GM19328 (cell line): ENCODE measurements at regions not wholly inside any gene's neighbourhood (a gene's known extent, or its start where the extent isn't known, plus 50 kb on each side); places are given as distances from the start of the nearest gene placed in this dataset.

Experiments
- ATAC-seq: cut with Tn5 transposase; IDR thresholded peaks from one replicate; pipeline ENCODE4 v1.9.1; 2021; ENCODE audit warnings: mild to moderate bottlenecking, moderate library complexity; ENCODE audit not compliant: unreplicated experiment

DNA sequence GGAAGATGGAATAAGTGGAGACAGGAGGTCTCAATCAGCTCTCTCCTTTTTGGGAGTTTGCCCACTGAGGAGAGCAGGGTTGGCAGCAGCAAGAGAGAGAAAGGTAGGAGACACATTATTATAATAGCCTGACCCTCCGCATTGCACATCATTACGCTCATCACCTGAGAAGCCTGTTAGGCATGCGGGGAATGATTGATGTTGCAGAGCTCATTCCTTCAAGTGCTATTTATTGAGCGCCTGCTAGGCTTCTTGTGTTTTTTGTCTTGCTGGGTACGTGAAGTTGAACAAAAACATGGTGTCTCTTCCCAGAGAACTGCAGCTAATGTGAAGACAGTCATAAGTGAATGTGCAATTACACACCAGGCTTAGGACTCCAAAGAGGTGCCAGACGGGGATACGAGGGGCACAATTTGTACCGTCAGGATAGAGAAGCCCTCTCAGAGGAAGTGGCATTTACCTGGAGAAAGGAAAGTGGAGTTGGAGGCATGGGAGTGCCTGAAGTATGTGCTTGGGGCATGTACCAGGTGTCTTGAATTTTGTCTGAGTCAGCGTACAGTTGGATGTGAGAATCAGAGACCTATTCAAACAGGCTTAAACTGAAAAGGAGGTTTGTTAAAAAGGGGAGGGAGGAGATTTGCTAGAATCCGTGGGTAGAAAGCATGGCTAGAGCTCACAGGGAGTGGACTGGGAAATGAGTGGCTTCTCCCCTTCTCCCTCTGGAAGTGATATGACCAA, 90.2 kb upstream of the SOD3 start:
- ATAC-seq, result no peak

DNA sequence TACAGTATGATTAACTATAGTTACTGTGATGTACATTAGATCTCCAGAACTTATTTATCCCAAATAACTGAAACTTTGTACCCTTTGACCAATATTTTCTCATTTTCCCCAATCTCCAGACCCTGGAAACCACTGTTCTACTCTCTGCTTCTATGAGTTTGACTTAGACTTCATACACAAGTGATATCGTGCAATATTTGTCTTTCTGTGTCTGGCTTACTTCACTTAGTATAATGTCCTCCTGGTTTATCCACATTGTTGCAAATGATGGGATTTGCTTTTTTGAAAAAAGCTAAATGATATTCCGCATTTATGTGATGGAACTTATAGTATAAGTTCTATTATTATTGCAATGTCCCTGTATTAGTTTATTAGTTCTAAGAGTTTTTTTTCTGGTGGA, 81.8 kb upstream of the SOD3 start:
- ATAC-seq, result no peak

DNA sequence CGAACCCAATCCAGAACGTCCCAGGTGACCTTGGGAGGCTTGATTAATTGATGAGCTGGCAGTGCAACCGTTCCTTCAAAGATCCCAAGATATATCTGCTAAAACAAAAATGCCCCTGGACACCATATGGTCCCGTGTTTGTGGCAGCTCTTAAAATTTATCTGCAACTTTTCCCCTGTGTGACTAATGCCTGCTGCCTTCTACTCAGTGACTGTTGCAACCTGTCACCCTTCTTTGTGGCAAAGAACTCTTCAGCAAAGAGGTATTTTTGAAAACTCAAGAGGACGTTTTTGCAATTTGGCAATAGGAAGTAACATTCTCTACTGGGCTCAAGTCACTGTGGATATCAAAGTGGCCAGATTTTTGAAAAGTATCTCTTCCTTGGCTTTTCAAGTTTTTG, 75.8 kb upstream of the SOD3 start:
- ATAC-seq, result no peak

DNA sequence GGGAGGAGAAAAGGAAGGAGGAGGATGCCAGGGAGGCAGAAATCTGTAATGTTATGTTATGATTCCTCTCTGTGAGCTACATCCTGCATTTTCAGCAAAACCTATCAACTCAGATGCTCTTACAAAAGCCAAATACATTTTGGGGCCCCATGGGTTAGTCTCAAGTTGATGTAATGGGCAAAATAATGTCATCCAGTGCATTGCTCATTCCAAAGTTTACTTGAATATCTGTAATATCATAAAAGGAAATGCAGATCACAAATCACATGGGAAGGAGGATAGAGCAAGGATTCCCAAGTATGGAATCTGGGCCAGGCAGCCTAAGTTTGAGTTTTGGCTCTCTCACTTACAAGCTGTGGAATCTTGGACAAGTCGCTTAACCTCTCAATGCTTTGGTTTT, 74.9 kb upstream of the SOD3 start:
- no peak for ATAC-seq

DNA sequence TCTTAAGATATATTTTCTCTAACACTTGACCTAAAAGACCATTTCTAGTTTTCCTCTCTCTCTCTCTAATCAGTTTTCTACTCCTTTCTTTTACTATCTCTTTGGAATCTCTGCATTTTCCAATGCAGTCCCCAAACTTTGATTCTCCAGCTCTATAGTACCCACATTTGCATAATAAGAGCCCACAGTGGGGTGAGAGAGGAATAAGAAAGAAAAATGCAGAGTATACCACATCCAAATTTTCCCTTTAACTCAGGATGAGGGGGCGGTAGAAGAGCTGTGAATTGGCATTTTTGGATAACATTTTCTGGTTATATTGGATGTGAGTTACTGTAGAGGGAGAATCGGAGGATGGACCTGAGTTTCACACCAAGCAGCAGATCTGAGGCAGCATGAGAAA, 74.4 kb upstream of the SOD3 start:
- ATAC-seq, result no peak

- no peak for ATAC-seq
These were observed 73.3 kb upstream of the SOD3 start for GRCh38 chr4:24722026-24722568.

DNA sequence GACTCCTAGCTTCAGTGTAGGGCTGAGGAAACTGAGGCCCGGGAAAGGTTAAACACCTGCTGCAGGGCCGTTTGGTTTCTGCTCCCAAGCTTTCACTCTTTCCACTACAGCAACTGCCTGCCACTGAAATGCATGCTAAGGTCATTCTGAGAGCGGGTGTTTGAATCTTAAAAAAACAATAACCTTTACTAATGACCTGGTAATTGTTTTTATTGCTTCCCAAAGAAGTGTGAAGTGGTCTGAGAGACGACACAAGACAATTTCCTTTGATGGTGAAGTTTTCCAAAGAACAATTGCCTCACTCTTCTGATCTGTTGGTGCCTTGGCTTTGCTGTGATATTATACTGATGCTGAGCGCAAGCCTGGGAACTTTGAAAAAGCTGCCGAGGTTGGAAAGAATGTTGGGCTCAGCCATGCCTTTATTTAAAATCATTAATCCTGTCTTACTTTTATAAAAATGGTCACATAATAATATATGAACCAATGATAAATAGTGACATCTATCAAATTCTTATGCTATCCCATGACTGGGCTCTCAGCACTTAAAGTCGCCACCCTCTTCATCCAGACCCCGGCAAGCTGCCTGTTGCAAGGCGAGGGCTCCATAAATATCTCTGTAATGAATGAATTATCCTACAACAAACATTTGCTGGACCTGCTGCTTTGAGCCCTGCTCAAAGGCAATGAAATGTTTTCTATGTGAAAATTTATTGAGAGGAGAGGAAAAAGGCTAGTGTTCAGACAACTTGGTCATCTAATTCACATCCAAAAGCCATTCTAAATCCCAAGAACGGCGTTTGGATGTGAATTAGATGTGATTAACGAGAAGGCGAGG, 67.8 kb upstream of the SOD3 start:
- ATAC-seq, result no peak

DNA sequence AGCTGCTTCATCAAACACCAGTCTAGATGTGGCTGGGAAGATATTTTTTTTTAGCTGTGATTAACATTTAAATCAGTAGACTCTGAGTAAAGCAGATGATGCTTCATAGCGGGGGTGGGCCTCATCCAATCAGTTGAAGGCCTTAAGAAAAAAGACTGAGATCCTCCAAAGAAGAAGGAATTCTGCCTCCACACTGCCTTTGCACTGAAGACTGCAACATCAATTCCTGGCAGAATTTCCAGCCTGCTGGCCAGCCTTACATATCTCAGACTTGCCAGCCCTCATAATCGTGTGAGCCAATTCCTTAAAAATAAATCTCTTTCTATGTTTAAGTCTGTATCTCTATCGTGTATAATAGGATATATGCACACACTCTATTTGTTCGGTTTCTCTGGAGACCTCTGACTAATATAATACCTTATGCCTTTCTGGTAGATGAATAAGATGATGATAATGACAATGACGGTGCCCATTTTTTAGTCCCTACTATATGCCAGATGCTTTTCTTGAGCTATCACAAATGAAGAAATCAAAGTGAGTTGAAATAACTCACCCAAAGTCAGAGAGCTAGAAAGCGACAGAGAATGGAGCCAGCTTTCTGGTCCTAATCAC, 66.1 kb upstream of the SOD3 start:
- ATAC-seq, result no peak

GRCh38 chr4:24730256-24731001, 64.9 kb upstream of the SOD3 start:
- no peak for ATAC-seq

- ATAC-seq, result no peak
These were observed 63.9 kb upstream of the SOD3 start for GRCh38 chr4:24731448-24731847.

DNA sequence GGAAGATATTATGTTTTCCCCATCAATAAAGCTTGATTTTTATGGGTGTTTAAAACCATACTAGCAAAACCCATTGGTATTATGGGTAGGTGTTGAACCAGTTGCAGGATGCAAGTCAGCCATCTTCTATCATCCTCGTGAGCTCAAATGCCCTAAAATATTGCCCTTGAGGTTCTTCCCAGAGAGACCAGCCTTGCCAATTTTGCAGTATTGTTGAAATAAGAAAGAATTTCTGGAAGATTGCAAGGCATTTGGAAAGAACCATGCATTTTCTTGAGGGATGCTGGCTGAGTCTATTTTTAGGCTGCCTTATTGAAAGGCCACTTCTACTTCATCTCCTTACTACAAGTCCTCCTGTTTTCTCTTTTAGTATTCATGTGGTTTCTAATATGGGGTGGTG, 60.9 kb upstream of the SOD3 start:
- ATAC-seq, result no peak

GRCh38 chr4:24736066-24736465, 59.3 kb upstream of the SOD3 start:
- ATAC-seq, result no peak

DNA sequence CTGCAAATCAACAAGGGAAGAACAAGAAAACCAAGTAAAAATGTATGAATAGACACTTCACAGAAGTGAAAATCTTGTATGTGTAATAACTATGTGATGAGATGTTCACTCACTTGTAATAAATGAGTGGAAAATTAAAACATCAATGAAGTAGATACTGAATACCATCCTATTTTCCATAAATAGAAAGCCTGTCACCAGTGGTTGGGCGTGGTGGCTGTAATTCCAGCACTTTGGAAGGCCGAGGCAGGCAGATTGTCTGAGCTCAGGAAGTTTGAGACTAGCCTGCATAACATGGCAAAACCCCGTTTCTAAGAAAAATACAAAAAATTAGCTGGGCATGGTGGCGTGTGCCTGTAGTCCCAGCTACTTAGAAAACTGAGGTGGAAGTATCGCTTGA, 53.5 kb upstream of the SOD3 start:
- ATAC-seq, result no peak

DNA sequence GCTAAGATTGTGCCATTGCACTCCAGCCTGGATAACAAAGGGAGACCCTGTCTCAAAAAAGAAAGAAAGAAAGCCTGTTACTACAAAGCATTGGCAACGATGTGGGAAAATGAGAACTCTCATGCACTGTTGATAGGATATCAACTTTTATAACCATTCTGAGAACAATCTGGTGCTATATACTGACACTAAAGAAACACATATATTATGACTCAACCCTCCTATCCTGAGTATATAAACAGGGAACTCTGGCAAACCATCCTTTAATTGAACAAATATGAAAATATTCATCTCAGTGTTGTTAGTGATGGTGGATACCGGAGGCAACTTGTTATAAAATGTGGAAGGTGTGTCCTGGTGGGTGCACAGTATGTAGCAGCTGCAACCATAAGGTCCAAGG, 53.0 kb upstream of the SOD3 start:
- ATAC-seq, result no peak

GRCh38 chr4:24742773-24743172, 52.6 kb upstream of the SOD3 start:
- no peak for ATAC-seq

DNA sequence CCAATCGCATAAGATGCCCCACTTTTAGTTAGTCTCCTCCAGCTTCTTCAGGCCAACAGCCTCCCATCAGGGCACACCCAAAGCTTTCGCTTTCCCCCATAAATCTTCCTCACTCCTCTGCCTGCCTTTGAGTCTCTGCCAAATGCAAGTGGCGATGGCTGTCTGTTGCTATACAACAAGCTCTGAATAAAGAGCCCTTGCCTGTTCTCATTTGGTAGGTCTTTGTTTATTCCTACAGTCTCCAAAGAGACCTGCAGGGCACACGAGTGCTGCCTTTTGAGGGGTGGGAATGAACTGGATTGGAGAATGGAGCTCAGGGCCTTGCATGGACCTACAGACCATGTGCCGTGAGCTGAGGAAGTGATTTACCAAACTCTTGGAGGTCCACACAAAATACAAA, 52.2 kb upstream of the SOD3 start:
- no peak for ATAC-seq

- no peak for ATAC-seq
These were observed 51.4 kb upstream of the SOD3 start for GRCh38 chr4:24743927-24744326.

- no peak for ATAC-seq
These were observed 50.0 kb upstream of the SOD3 start for GRCh38 chr4:24745172-24745895.
